ENCODE measurements at regions not wholly inside any gene's neighbourhood (a gene's known extent, or its start where the extent isn't known, plus 50 kb on each side); places are given as distances from the start of the nearest gene placed in this dataset.
"Not testable (repeated sequence)": the region's sequence is repeated elsewhere in the genome, so short reads cannot be mapped to it uniquely, and the experiment has no call there.

- not testable (repeated sequence) for DNase-seq (ENCODE audit: low read depth in 2 of 3, low spot score in 2 of 3)
Observed at GRCh38 chr1:146883190-146883589, 54.9 kb upstream of the NBPF12 start.

- DNase-seq (ENCODE audit: low read depth in 2 of 3, low spot score in 2 of 3), result not testable (repeated sequence)
Observed at GRCh38 chr1:146881096-146881495, 57.0 kb upstream of the NBPF12 start.

DNA sequence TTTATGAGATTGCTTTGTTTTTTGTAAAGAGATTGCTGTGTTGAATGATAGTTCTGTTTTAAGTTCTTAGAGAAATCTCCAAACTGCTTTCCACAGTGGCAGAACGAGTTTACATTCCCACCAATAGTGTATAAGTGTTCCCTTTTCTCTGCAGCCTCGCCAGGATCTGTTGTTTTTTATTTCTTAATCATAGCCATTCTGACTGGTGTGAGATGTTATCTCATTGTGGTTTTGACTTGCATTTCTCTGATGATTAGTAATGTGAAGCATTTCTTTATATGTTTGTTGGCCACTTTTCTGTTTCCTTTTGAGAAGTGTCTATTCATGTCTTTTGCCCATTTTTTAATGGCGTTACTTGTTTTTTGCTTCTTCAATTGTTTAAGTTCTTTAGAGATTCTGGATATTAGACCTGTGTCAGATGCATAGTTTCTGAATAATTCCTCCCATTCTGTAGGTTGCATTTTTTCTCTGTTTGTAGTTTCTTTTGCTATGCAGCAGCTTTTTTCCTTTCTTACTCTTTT lies 74.3 kb upstream of the NBPF12 start:
- DNase-seq (ENCODE audit: low read depth in 2 of 3, low spot score in 2 of 3), result not testable (repeated sequence)

DNA sequence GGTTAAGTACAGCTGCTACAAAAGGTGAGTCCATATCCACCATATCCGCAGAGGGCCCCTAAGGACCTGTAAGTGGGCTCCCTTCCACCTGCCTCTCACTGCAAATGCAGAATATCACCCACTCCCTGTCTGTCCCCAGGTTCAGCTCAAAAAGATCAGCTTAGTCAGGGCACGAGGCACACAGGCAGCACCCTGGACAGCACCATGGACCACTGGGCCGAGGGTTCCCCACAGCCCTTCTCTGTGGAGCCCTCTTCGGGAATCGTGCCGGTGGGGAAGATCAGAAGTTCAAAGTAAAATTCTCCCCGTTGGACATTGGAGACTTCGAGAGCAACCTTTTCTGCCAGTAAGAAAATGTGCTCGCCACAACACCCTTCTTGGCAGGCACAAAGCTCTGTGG lies 85.0 kb upstream of the NBPF12 start:
- not testable (repeated sequence) for DNase-seq (ENCODE audit: low read depth in 2 of 3, low spot score in 2 of 3)

DNA sequence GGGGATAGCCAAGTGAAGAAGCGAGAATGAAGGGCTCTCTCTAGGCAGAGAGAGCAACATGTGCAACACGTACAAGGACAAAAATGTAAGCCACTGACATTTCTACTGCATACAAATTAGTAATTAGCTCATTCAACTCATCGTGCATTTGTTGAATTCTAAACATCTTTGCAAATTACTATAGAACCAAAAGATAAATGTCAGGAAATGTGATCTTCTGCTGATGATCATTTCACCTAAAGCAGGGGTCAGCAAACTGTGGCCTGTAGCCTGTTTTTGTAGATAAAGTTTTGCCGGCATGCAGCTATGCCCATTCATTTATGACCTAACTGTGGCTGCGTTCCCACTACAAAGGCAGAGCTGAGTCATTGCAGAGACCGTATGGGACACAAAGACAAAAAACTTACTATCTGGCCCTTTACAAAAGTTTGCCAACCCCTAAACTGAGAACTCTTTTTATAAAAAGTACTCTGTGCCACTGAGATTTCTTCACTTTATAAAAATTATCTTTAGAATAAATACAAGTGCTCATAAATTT lies 87.7 kb upstream of the NBPF12 start:
- not testable (repeated sequence) for DNase-seq (ENCODE audit: low read depth in 2 of 3, low spot score in 2 of 3)

DNA sequence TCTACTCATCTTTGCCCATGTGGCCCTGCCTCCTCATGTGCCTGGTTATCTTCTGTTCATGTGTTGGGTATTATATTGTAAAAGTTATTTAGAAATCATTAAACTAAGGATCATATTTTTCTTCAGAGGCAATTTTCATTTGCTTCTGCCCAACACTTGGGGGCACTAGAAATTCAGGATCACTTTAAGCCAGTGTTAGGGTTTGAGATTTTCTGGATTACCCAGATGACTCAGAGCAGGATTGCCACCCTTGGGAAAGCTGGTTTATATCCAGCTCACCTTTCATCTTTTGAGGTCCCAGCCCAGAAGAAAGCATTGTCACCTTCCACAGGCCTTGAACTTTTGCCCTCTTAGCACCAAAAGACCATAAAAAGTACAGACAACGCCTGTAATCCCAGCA lies 99.4 kb upstream of the NBPF12 start:
- not testable (repeated sequence) for DNase-seq (ENCODE audit: low read depth in 2 of 3, low spot score in 2 of 3)

GRCh38 chr1:146826957-146827356 lies 111.2 kb upstream of the NBPF12 start:
- not testable (repeated sequence) for DNase-seq (ENCODE audit: low read depth in 2 of 3, low spot score in 2 of 3)

DNA sequence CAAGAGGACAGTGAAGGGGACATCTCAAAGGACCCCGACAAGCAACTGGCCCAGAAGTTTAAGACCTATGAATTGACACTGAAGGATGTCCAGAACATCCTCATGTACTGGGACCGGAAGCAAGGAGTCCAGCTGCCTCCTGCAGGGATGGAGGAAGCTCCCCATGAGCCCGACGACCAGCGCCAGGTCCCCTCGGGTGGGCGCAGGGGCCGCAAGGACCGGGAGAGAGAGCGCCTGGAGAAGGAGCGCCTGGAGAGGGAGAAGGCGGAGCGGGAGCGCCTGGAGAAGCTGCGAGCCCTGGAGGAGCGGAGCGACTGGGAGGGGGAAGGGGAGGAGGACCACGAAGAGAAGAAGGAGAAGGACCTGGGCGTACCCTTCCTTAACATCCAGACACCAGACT lies 143.9 kb upstream of the NBPF12 start:
- not testable (repeated sequence) for DNase-seq (ENCODE audit: low read depth in 2 of 3, low spot score in 2 of 3)

DNA sequence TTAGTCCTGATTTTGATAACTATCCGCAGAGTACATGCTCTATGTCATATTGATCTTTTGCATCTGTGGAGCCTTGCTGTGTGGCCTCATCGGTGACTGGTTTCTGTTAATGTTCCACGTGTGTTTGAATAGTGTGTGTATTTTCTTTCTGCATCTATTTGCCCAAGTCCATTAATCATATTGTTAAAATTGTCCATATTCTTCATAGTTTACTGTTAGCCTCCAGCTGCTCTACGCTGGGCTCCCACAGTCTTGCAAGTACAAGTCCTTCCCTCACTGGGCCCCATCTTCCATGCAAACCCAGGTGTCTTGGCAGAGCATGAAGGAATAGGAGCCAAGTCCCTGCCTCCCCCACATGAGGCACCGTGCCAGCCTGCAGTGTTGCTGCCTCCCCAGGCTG lies 145.4 kb upstream of the NBPF12 start:
- DNase-seq (ENCODE audit: low read depth in 2 of 3, low spot score in 2 of 3), result not testable (repeated sequence)

- not testable (repeated sequence) for DNase-seq (ENCODE audit: low read depth in 2 of 3, low spot score in 2 of 3)
Observed at GRCh38 chr1:146784212-146784940, 153.7 kb upstream of the NBPF12 start.

DNA sequence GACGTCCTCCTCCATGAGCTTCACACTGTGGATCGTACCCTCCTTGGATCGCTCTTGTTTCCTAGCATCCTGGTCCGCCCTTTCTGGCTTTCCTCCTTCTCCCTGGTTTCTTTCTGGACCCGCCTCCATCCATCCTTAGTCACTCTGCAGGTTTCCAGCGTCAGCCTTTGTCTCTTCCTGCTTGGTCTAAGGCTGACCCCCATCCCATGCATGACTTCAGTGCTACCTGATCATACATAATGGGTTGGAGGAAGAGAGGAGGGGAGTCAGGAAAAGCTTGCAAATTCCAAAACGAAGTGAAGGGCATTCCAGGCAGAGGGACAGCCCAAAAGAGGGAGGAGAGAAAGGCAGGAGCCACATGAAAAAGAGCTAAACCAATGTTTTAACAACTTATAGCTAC lies 156.9 kb upstream of the NBPF12 start:
- not testable (repeated sequence) for DNase-seq (ENCODE audit: low read depth in 2 of 3, low spot score in 2 of 3)

- DNase-seq (ENCODE audit: low read depth in 2 of 3, low spot score in 2 of 3), result not testable (repeated sequence)
Observed at GRCh38 chr1:146777826-146778602, 160.1 kb upstream of the NBPF12 start.

GRCh38 chr1:146774988-146775387 lies 163.1 kb upstream of the NBPF12 start:
- not testable (repeated sequence) for DNase-seq (ENCODE audit: low read depth in 2 of 3, low spot score in 2 of 3)

DNA sequence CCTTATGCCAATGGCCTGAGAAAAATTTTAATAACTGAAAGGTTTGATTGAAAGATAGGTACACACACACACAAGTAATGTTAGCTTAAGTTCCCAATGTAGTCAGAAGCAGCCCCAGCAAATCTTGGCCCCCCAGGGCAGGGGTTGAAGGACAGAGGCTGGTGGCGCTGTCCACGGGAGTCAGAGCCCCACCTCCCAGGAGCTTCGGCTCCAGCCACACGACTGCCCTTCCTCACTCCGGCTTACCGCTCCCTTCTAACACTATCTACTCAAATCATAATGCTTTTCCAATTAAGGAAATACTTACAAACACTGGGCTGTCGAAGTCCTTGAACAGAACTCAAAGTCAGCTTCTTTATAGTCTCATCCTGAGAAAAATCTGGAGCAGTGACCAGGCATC lies 163.9 kb upstream of the NBPF12 start:
- DNase-seq (ENCODE audit: low read depth in 2 of 3, low spot score in 2 of 3), result not testable (repeated sequence)

GRCh38 chr1:146771409-146771808 lies 166.7 kb upstream of the NBPF12 start:
- not testable (repeated sequence) for DNase-seq (ENCODE audit: low read depth in 2 of 3, low spot score in 2 of 3)

- DNase-seq (ENCODE audit: low read depth in 2 of 3, low spot score in 2 of 3), result not testable (repeated sequence)
Observed at GRCh38 chr1:146770998-146771397, 167.1 kb upstream of the NBPF12 start.

DNA sequence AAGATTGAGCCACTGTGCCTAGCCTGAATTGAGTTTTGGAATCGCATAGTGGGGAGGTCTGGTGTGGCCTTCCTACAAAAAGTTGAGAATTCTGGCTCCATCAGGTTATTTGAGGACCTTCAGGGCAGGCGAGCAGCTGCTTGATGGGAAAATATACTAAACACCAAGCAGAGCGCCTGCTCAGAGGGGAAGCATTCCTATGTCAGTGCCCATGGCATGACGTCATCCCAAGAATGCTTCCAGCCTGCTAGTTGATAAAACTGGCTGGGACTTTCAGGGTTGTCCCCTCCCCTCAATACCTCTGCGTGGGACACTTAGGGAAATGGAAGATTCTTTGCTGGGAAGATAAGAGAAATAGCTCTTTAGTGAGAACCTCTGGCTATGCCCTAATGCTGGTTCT lies 174.9 kb upstream of the NBPF12 start:
- DNase-seq (ENCODE audit: low read depth in 2 of 3, low spot score in 2 of 3), result not testable (repeated sequence)

DNA sequence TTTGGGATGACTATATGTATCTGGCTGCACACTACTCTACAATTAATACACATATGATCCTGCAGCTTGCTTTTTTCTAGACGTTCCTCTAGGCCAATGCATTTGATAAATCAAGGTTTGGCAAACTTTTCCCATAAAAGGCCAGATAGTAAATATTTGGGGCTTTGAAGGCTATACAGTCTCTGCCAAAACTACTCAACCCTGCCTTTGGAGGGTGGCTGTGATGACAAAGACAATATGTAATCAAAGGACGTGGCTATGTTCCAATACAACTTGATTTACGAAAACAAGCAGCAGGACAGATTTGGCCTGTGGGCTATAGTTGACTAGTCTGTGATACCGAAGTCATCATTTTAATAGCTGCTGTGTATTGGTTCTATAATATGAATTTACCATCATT lies 181.3 kb upstream of the NBPF12 start:
- not testable (repeated sequence) for DNase-seq (ENCODE audit: low read depth in 2 of 3, low spot score in 2 of 3)

GRCh38 chr1:146748686-146749085 lies 189.4 kb upstream of the NBPF12 start:
- DNase-seq (ENCODE audit: low read depth in 2 of 3, low spot score in 2 of 3), result not testable (repeated sequence)

DNA sequence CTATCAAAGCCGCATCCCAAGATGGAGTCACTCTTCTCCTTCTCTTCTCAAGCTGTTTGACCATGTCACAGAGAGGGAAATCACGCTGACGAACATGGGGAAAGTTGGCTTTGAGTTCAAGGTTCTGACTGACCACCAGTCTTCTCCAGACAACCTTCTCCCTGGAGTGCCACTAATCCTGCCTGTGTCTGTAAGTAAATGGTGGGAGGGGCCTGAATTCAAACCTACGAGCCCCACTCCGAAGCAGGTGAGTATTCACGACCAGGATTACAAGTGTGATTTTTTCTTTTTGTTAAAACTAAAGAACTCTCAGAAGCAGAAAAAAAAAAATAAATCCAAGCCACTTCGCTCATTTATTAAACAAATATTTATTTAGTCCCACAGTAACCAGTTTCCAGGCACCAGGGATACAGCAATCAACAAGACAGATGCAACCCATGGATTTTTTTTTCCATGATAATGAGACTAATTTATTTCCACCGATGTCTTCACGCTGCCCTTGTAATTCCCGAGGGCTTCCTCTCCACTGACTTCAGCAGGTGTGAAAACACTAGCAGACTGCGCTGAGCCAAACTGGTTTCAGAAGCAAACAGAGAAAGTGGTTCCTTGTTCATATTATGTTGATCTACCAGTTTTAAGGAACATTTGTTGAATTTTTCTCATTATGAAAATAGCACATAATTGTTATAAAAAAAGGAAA lies 206.0 kb upstream of the NBPF12 start:
- not testable (repeated sequence) for DNase-seq (ENCODE audit: low read depth in 2 of 3, low spot score in 2 of 3)
